Spleen (tissue), 11 donors: ENCODE measurements at regions not wholly inside any gene's neighbourhood (a gene's known extent, or its start where the extent isn't known, plus 50 kb on each side); places are given as distances from the start of the nearest gene placed in this dataset.

Experiments used
- DNase-seq: peaks from one replicate; pipeline ENCODE4 v3.0.0-alpha.2; 2020
- H3K27ac ChIP-seq, 8 donors: fragments of 200-600 bp; sonication (generic) in 7 of 8; 1 replicate in 4 of 8; 2 replicates in 4 of 8; pipeline versions ENCODE4 v1.5.0 to v1.8.0; 2016 to 2021; ENCODE audit warnings: inconsistent platforms in 4 of 8, mild to moderate bottlenecking in 4 of 8, moderate library complexity in 1 of 8
- H3K27me3 ChIP-seq, 7 donors: fragments of 200-600 bp; sonication (generic) in 6 of 7; replicated peaks in 1 of 7; 1 replicate in 4 of 7; 2 replicates in 3 of 7; pipeline versions ENCODE4 v1.5.0 to v1.8.0; 2016 to 2021; ENCODE audit warnings: inconsistent platforms in 3 of 7, mild to moderate bottlenecking in 1 of 7
- H3K36me3 ChIP-seq, 6 donors: fragments of 200-600 bp; sonication (generic) in 5 of 6; 1 replicate in 4 of 6; 2 replicates in 2 of 6; pipeline versions ENCODE4 v1.5.0 to v1.8.0; 2016 to 2021; ENCODE audit warnings: inconsistent platforms in 2 of 6
- H3K4me1 ChIP-seq, 6 donors: fragments of 200-600 bp; sonication (generic) in 5 of 6; 1 replicate in 3 of 6; 2 replicates in 3 of 6; pipeline versions ENCODE4 v1.5.0 to v1.8.0; 2016 to 2021; ENCODE audit warnings: inconsistent platforms in 3 of 6
- H3K4me3 ChIP-seq, 8 donors: fragments of 200-600 bp; sonication (generic) in 7 of 8; 1 replicate in 4 of 8; 2 replicates in 4 of 8; pipeline versions ENCODE4 v1.5.0 to v1.8.0; 2016 to 2021; ENCODE audit warnings: inconsistent platforms in 4 of 8, mild to moderate bottlenecking in 4 of 8, moderate library complexity in 2 of 8
- H3K9me3 ChIP-seq, 8 donors: fragments of 200-600 bp; sonication (generic) in 7 of 8; 1 replicate in 4 of 8; 2 replicates in 4 of 8; pipeline versions ENCODE4 v1.5.0 to v1.8.0; 2016 to 2021; ENCODE audit warnings: inconsistent platforms in 4 of 8
- CTCF ChIP-seq, 11 experiments: fragments of 200-600 bp in 7 of 11; fragments of 450-650 bp in 4 of 11; sonication (generic) in 4 of 11; IDR thresholded peaks in 8 of 11; conservative IDR thresholded peaks in 3 of 11; 1 replicate in 7 of 11; 2 replicates in 4 of 11; pipeline versions ENCODE4 v1.4.0 to v1.8.0; 2016 to 2021; ENCODE audit warnings: antibody characterized with exemption in 11 of 11, inconsistent platforms in 4 of 11, mild to moderate bottlenecking in 1 of 11
- POLR2A ChIP-seq, 3 donors: fragments of 450-650 bp; IDR thresholded peaks; one replicate each; pipeline ENCODE4 v1.5.1; 2017; ENCODE audit warnings: antibody characterized with exemption in 3 of 3, mild to moderate bottlenecking in 1 of 3
- POLR2AphosphoS5 ChIP-seq, 3 donors: sonication (generic); formaldehyde crosslinking; IDR thresholded peaks; one replicate each; pipeline ENCODE4 v1.5.1; 2017; ENCODE audit warnings: antibody characterized with exemption in 3 of 3
- WGBS, 5 donors: extraction: QIAGEN DNeasy Blood & Tissue Kit in 3 of 5; methylation state at CpG; one replicate each; pipeline versions ENCODE4 v1.1.5 to v1.1.7; 2013 to 2018; 5-methylcytosine and 5-hydroxymethylcytosine counted together
- intact Hi-C: fragments of 100-400 bp; cut with DNase I; formaldehyde crosslinking; loops from one replicate; pipeline ENCODE4 v1.15.0; 2023; ENCODE audit warnings: low total_unique reads
- donor health status: healthy with polysubstance abuse.
- donor health status: DM: no; HTN: no; CAD: no; lungs with moderate emphysema.
- donor health status: DM: no; HTN: no; CAD: no.
- donor health status: Bipolar disorder and iron deficiency.
- donor health status: healthy.
- donor health status: DM: no; HTN: no; CAD: no.
- donor health status: DM: yes; HTN: yes; CAD: no.

GRCh38 chr13:65594298-65594781 is 1635.8 kb downstream of the PCDH9 start:
- intact Hi-C loops: no loop called here
- no peak for DNase-seq
- TF ChIP-seq POLR2A (IDR thresholded peaks at IDR 0.05): no peak
- TF ChIP-seq POLR2AphosphoS5 (IDR thresholded peaks at IDR 0.05): no peak
- no peak for TF ChIP-seq CTCF (IDR thresholded peaks at IDR 0.05 in 8 of 11, conservative IDR thresholded peaks at IDR 0.05 in 3 of 11)
- 49 to 74% (median 57%) methylated on average over 1 of the region's 1 CpG for WGBS, 5 donors
- H3K36me3 ChIP-seq: no peaks in the 10 kb centered on the region
- H3K27me3 ChIP-seq: no peaks in the 10 kb centered on the region
- H3K4me1 ChIP-seq: no peaks in the 10 kb centered on the region
- no peak overlapping the region for H3K4me3 ChIP-seq
- no peak overlapping the region for H3K27ac ChIP-seq
- peaks cover 0 to 7% (median 2%) of the 10 kb centered on the region in 8 donors for H3K9me3 ChIP-seq

- H3K36me3 ChIP-seq: no peaks in the 10 kb centered on the region
- H3K27me3 ChIP-seq: no peaks in the 10 kb centered on the region
- H3K4me3 ChIP-seq: no peak overlapping the region
- intact Hi-C loops: no loop called here
- 73 to 89% (median 78%) methylated on average over 2 of the region's 2 CpGs for WGBS, 5 donors
- no peak for TF ChIP-seq POLR2AphosphoS5 (IDR thresholded peaks at IDR 0.05)
- no peak for TF ChIP-seq POLR2A (IDR thresholded peaks at IDR 0.05)
- TF ChIP-seq CTCF (IDR thresholded peaks at IDR 0.05 in 8 of 11, conservative IDR thresholded peaks at IDR 0.05 in 3 of 11): no peak
- no peak for DNase-seq
- peaks cover 0 to 10% (median 7%) of the 10 kb centered on the region in 8 donors for H3K9me3 ChIP-seq
- H3K27ac ChIP-seq: no peak overlapping the region
- H3K4me1 ChIP-seq: no peaks in the 10 kb centered on the region
These were observed 1636.8 kb downstream of the PCDH9 start for GRCh38 chr13:65593298-65593874.

- no peaks in the 10 kb centered on the region for H3K27me3 ChIP-seq
- no peak overlapping the region for H3K4me3 ChIP-seq
- 47 to 65% (median 55%) methylated on average over 1 of the region's 1 CpG for WGBS, 5 donors
- no peaks in the 10 kb centered on the region for H3K4me1 ChIP-seq
- no peak for TF ChIP-seq CTCF (IDR thresholded peaks at IDR 0.05 in 8 of 11, conservative IDR thresholded peaks at IDR 0.05 in 3 of 11)
- no peak for TF ChIP-seq POLR2AphosphoS5 (IDR thresholded peaks at IDR 0.05)
- no peak for TF ChIP-seq POLR2A (IDR thresholded peaks at IDR 0.05)
- no peak for DNase-seq
- intact Hi-C loops: no loop called here
- H3K27ac ChIP-seq: no peak overlapping the region
- peaks cover 0 to 10% (median 7%) of the 10 kb centered on the region in 8 donors for H3K9me3 ChIP-seq
- H3K36me3 ChIP-seq: no peaks in the 10 kb centered on the region
These were observed 1637.4 kb downstream of the PCDH9 start for GRCh38 chr13:65592731-65593130.

GRCh38 chr13:65585346-65585745 is 1644.8 kb downstream of the PCDH9 start:
- intact Hi-C loops: no loop called here
- Histone ChIP-seq H3K4me3 (no peak overlapping the region), H3K4me1 (no peaks in the 10 kb centered on the region), H3K27me3 (no peaks in the 10 kb centered on the region), H3K9me3 (peaks cover 0 to 19% (median 4%) of the 10 kb centered on the region in 8 donors), H3K36me3 (no peaks in the 10 kb centered on the region), H3K27ac (no peak overlapping the region)
- TF ChIP-seq CTCF (IDR thresholded peaks at IDR 0.05 in 8 of 11, conservative IDR thresholded peaks at IDR 0.05 in 3 of 11) (no peak), POLR2A (IDR thresholded peaks at IDR 0.05) (no peak), POLR2AphosphoS5 (IDR thresholded peaks at IDR 0.05) (no peak)
- 85 to 89% (median 87%) methylated on average over 10 of the region's 10 CpGs for WGBS, 5 donors
- no peak for DNase-seq
